HCT116 (cell line): ENCODE measurements at regions not wholly inside any gene's neighbourhood (a gene's known extent, or its start where the extent isn't known, plus 50 kb on each side); places are given as distances from the start of the nearest gene placed in this dataset.

Experiments used
- ATAC-seq: fragments of 200-7000 bp; cut with Tn5 transposase; 2 replicates; pipeline ENCODE4 v1.9.1; 2020; ENCODE audit warnings: mild to moderate bottlenecking, moderate library complexity
- BruUV-seq: library from RNA; stranded (reverse); fragments of 400-500 nt; replicated peaks from 2 replicates; lab custom pipeline; 2021; lab: Mats Ljungman, UMichigan
- CTCF ChIA-PET: fragments of 300-600 bp; sonication (Branson Sonifier 250); formaldehyde crosslinking; loops from one replicate; lab custom pipeline; 2021; ENCODE audit warnings: antibody characterized with exemption; lab: Charles Lee
- POLR2A ChIA-PET: fragments of 300-600, 350-600 bp; sonication (Branson Sonifier 250); formaldehyde crosslinking; loops from one replicate; lab custom pipeline; 2021; ENCODE audit warnings: antibody characterized with exemption; lab: Charles Lee
- RAD21 ChIA-PET, 2 experiments: fragments of 300-600 bp; sonication (Branson Sonifier 250); formaldehyde crosslinking; loops; one replicate each; lab custom pipeline; 2023; ENCODE audit warnings: low total read pairs in 2 of 2; ENCODE audit not compliant: uncharacterized antibody in 2 of 2, unreplicated experiment in 2 of 2, low non-redundant PET in 1 of 2; lab: Charles Lee
- DNase-seq: peaks from one replicate; pipeline ENCODE4 v3.0.0-alpha.2; 2010; ENCODE audit warnings: low read depth, low spot score
- H2AFZ ChIP-seq: fragments of 200-600 bp; shearing (Covaris generic), sonication (generic); 2 replicates; pipeline ENCODE4 v1.6.1; 2017; ENCODE audit warnings: low read depth, mixed run types, mixed read lengths, antibody characterized with exemption, low read length; ENCODE audit not compliant: poor library complexity, severe bottlenecking
- H3K27ac ChIP-seq: 2 replicates; pipeline ENCODE4 v1.5.1; 2012; ENCODE audit warnings: low read depth, low read length
- H3K27me3 ChIP-seq: fragments of 200-600 bp; sonication (generic); 2 replicates; pipeline ENCODE4 v1.6.1; 2016; ENCODE audit warnings: mixed run types, low read length, mixed read lengths; ENCODE audit not compliant: insufficient read depth
- H3K36me3 ChIP-seq, 2 experiments: fragments of 200-500 bp in 1 of 2; fragments of 200-600 bp in 1 of 2; sonication (Bioruptor generic) in 1 of 2; sonication (generic) in 1 of 2; 2 replicates each; pipeline versions ENCODE4 v1.5.1 to v1.6.1; 2014 to 2016; ENCODE audit warnings: low read length in 2 of 2, inconsistent platforms in 1 of 2, mixed read lengths in 1 of 2, mixed run types in 1 of 2; ENCODE audit not compliant: insufficient read depth in 2 of 2, control insufficient read depth in 1 of 2
- H3K4me1 ChIP-seq, 2 experiments: fragments of 200-600 bp in 1 of 2; sonication (generic) in 1 of 2; 2 replicates each; pipeline versions ENCODE4 v1.5.1 to v1.6.1; 2012 to 2017; ENCODE audit warnings: low read length in 2 of 2, inconsistent platforms in 1 of 2, mild to moderate bottlenecking in 1 of 2, mixed read lengths in 1 of 2, mixed run types in 1 of 2, moderate library complexity in 1 of 2; ENCODE audit not compliant: insufficient read depth in 2 of 2, control insufficient read depth in 1 of 2
- H3K4me2 ChIP-seq: fragments of 200-600 bp; sonication (generic); 2 replicates; pipeline ENCODE4 v1.6.1; 2017; ENCODE audit warnings: mixed run types, low read length, mixed read lengths
- H3K4me3 ChIP-seq, 2 experiments: fragments of 200-600 bp in 1 of 2; sonication (generic) in 1 of 2; replicated peaks in 1 of 2; 2 replicates each; pipeline ENCODE4 v1.5.1; 2011 to 2016; ENCODE audit warnings: low read length in 2 of 2, control low read depth in 1 of 2, low read depth in 1 of 2, mild to moderate bottlenecking in 1 of 2, mixed read lengths in 1 of 2, mixed run types in 1 of 2
- H3K79me2 ChIP-seq: fragments of 200-600 bp; sonication (generic); 2 replicates; pipeline ENCODE4 v1.6.1; 2017; ENCODE audit warnings: mild to moderate bottlenecking, mixed run types, low read length, moderate library complexity, mixed read lengths; ENCODE audit not compliant: insufficient read depth
- H3K9ac ChIP-seq: fragments of 200-600 bp; sonication (generic); 2 replicates; pipeline ENCODE4 v1.6.1; 2016; ENCODE audit warnings: low read length, mixed read lengths
- H3K9me2 ChIP-seq: fragments of 200-600 bp; sonication (generic), shearing (Covaris generic); 2 replicates; pipeline ENCODE4 v1.6.1; 2017; ENCODE audit warnings: mixed run types, mild to moderate bottlenecking, moderate library complexity; ENCODE audit not compliant: insufficient read depth
- H3K9me3 ChIP-seq, 2 experiments: fragments of 200-500 bp in 1 of 2; fragments of 200-600 bp in 1 of 2; sonication (Bioruptor generic) in 1 of 2; sonication (generic) in 1 of 2; 2 replicates each; pipeline ENCODE4 v1.6.1; 2014 to 2017; ENCODE audit warnings: low read length in 2 of 2, mixed read lengths in 2 of 2, inconsistent platforms in 1 of 2, low read depth in 1 of 2, mild to moderate bottlenecking in 1 of 2, mixed run types in 1 of 2, moderate library complexity in 1 of 2; ENCODE audit not compliant: control insufficient read depth in 1 of 2, insufficient read depth in 1 of 2
- H4K20me1 ChIP-seq: fragments of 200-600 bp; sonication (generic), shearing (Covaris generic); 2 replicates; pipeline ENCODE4 v1.6.1; 2017; ENCODE audit warnings: mixed run types, mild to moderate bottlenecking, moderate library complexity; ENCODE audit not compliant: insufficient read depth
- CBX3 ChIP-seq: IDR thresholded peaks from 2 replicates; pipeline ENCODE4 v1.6.1; 2012; ENCODE audit warnings: low read depth
- EGR1 ChIP-seq: IDR thresholded peaks from 2 replicates; pipeline ENCODE4 v1.6.1; 2012; ENCODE audit warnings: low read depth
- ELF1 ChIP-seq: IDR thresholded peaks from 2 replicates; pipeline ENCODE4 v1.6.1; 2012; ENCODE audit warnings: low read depth, borderline replicate concordance
- EZH2 ChIP-seq: fragments of 200-600 bp; sonication (generic); IDR thresholded peaks from 2 replicates; pipeline ENCODE4 v1.6.1; 2017; ENCODE audit warnings: antibody characterized with exemption, mixed run types
- FOSL1 ChIP-seq: IDR thresholded peaks from 2 replicates; pipeline ENCODE4 v1.6.1; 2012; ENCODE audit warnings: low read depth
- RAD21 ChIP-seq: IDR thresholded peaks from 2 replicates; pipeline ENCODE4 v1.6.1; 2012; ENCODE audit warnings: low read depth, mild to moderate bottlenecking
- SIN3A ChIP-seq: IDR thresholded peaks from 2 replicates; pipeline ENCODE4 v1.6.1; 2012; ENCODE audit warnings: low read depth
- SP1 ChIP-seq: IDR thresholded peaks from 2 replicates; pipeline ENCODE4 v1.6.1; 2012; ENCODE audit warnings: low read depth
- TCF7L2 ChIP-seq: IDR thresholded peaks from 2 replicates; pipeline ENCODE4 v1.7.0; 2011; ENCODE audit warnings: borderline replicate concordance, inconsistent platforms; ENCODE audit not compliant: insufficient read depth, insufficient read length; ENCODE audit errors: extremely low read depth
- ZNF274 ChIP-seq: fragments of 200-500 bp; sonication (Bioruptor generic); IDR thresholded peaks from 2 replicates; pipeline ENCODE4 v1.6.1; 2014; ENCODE audit warnings: mild to moderate bottlenecking, low read depth, low read length, inconsistent platforms
- intact Hi-C: fragments of 100-400 bp; cut with micrococcal nuclease; formaldehyde crosslinking; loops from 2 replicates; pipeline ENCODE4 v1.10.0; 2022
- TF ChIP-seq, protein P1 (sequence below): IDR thresholded peaks from 2 replicates; pipeline ENCODE4 v1.6.1; 2012; ENCODE audit warnings: low read depth
- TF ChIP-seq, protein P2 (sequence below): IDR thresholded peaks from 2 replicates; pipeline ENCODE4 v1.6.1; 2012
- TF ChIP-seq, protein P3 (sequence below): IDR thresholded peaks from 2 replicates; pipeline ENCODE4 v1.6.1; 2011; ENCODE audit warnings: mild to moderate bottlenecking, low read length, moderate library complexity; ENCODE audit not compliant: insufficient replicate concordance; ENCODE audit errors: extremely low read depth

DNA sequence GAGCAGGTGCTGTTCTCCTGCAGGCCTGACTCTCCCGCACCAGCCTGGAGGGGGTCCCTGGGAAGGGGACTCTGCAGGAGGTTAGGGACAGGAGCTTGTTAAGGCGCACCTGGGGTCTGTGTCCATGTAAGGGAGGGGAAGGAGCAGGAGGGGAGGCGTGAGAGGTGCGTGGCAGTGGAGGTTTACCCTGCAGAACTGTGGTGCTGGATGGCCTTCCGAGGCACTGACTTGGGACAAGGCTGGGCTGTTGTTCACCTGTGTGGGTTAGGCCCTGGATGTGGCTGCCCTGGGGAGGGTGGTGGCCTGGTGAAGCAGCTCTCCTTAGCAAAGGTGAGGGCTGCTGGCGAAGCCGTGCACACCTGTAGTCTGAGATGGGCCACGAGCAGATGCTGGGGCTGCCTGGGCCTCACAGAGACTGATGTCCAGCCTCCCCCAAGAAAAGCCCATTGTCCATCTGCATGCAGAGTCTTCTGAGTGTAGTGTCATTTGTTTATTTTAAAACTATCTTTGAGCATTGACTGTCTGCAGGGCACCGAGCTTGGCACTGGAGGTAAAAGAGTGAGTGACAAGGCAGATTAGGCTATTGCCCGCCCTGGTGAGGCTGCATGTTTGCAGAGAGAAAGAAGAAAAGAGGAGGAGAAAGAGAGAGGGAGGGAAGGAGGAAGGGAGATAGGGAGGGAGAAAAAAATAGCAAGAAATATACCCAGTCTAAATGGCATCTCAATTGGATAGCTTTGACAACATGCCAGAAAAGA is 225.3 kb downstream of the GLRX3 start:
- no peak overlapping the region for H3K27ac ChIP-seq
- H4K20me1 ChIP-seq: no peaks in the 10 kb centered on the region
- H3K9me3 ChIP-seq: no peaks in the 10 kb centered on the region
- H3K27me3 ChIP-seq: no peaks in the 10 kb centered on the region
- ChIA-PET POLR2A (no interaction called here), RAD21 (no interaction called here), CTCF (no interaction called here)
- H3K4me1 ChIP-seq: no peaks in the 10 kb centered on the region
- no peaks in the 10 kb centered on the region for H3K9me2 ChIP-seq
- DNase-seq (no peak), ATAC-seq (no peak)
- no TSS peak for BruUV-seq
- no peaks in the 10 kb centered on the region for H3K79me2 ChIP-seq
- no peak overlapping the region for H3K4me2 ChIP-seq
- H3K36me3 ChIP-seq: no peaks in the 10 kb centered on the region
- no peak overlapping the region for H3K4me3 ChIP-seq
- TF ChIP-seq ELF1 (no peak), SP1 (no peak), CBX3 (no peak), TCF7L2 (no peak), ZNF274 (no peak), EZH2 (no peak), EGR1 (no peak), FOSL1 (no peak), SIN3A (no peak), RAD21 (no peak)
- TF ChIP-seq, protein P1, sequence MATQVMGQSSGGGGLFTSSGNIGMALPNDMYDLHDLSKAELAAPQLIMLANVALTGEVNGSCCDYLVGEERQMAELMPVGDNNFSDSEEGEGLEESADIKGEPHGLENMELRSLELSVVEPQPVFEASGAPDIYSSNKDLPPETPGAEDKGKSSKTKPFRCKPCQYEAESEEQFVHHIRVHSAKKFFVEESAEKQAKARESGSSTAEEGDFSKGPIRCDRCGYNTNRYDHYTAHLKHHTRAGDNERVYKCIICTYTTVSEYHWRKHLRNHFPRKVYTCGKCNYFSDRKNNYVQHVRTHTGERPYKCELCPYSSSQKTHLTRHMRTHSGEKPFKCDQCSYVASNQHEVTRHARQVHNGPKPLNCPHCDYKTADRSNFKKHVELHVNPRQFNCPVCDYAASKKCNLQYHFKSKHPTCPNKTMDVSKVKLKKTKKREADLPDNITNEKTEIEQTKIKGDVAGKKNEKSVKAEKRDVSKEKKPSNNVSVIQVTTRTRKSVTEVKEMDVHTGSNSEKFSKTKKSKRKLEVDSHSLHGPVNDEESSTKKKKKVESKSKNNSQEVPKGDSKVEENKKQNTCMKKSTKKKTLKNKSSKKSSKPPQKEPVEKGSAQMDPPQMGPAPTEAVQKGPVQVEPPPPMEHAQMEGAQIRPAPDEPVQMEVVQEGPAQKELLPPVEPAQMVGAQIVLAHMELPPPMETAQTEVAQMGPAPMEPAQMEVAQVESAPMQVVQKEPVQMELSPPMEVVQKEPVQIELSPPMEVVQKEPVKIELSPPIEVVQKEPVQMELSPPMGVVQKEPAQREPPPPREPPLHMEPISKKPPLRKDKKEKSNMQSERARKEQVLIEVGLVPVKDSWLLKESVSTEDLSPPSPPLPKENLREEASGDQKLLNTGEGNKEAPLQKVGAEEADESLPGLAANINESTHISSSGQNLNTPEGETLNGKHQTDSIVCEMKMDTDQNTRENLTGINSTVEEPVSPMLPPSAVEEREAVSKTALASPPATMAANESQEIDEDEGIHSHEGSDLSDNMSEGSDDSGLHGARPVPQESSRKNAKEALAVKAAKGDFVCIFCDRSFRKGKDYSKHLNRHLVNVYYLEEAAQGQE: no peak
- TF ChIP-seq, protein P2, sequence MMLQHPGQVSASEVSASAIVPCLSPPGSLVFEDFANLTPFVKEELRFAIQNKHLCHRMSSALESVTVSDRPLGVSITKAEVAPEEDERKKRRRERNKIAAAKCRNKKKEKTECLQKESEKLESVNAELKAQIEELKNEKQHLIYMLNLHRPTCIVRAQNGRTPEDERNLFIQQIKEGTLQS: no peak
- TF ChIP-seq, protein P3, sequence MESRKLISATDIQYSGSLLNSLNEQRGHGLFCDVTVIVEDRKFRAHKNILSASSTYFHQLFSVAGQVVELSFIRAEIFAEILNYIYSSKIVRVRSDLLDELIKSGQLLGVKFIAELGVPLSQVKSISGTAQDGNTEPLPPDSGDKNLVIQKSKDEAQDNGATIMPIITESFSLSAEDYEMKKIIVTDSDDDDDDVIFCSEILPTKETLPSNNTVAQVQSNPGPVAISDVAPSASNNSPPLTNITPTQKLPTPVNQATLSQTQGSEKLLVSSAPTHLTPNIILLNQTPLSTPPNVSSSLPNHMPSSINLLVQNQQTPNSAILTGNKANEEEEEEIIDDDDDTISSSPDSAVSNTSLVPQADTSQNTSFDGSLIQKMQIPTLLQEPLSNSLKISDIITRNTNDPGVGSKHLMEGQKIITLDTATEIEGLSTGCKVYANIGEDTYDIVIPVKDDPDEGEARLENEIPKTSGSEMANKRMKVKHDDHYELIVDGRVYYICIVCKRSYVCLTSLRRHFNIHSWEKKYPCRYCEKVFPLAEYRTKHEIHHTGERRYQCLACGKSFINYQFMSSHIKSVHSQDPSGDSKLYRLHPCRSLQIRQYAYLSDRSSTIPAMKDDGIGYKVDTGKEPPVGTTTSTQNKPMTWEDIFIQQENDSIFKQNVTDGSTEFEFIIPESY: no peak
- H3K9ac ChIP-seq: no peak overlapping the region
- no peak overlapping the region for H2AFZ ChIP-seq
- intact Hi-C loops: no loop called here
